ENCODE measurements at regions not wholly inside any gene's neighbourhood (a gene's known extent, or its start where the extent isn't known, plus 50 kb on each side); places are given as distances from the start of the nearest gene placed in this dataset.
"Not testable (repeated sequence)": the region's sequence is repeated elsewhere in the genome, so short reads cannot be mapped to it uniquely, and the experiment has no call there.

DNA sequence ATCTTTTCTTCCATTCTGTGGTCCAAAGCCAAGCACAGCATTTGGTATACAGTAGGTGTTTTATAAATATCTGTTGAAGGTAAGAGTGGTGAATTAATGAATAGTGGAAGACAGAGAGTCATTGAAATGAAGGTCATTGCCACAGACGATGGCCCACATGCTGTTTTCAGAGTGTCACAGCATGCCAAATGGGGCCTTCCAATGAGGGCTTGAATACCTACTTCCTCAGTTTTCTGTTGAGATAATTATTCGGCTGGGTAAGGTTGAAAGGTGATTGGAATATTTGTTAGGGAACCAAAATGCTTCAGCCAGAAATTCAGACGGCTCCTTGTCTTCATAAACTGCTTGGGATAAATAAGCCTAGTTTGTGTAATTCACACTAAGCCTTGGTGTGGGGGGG lies 205.3 kb upstream of the TBL1XR1 start:
- no peak overlapping the region for H3K27ac ChIP-seq
- no peak for DNase-seq
- no peaks in the 10 kb centered on the region for H3K36me3 ChIP-seq (ENCODE audit: low read depth, missing control alignments)
- no peaks in the 10 kb centered on the region for H3K4me1 ChIP-seq
- intact Hi-C loops (cut with DNase I; ENCODE audit: low total_unique reads) = no loop called here
- WGBS, 2 donors = 89 to 93% methylated on average over 3 of the region's 3 CpGs
- no peaks in the 10 kb centered on the region for H3K27me3 ChIP-seq
- H3K9me3 ChIP-seq = no peaks in the 10 kb centered on the region
- H3K4me3 ChIP-seq = no peak overlapping the region
- TF ChIP-seq, protein P1, sequence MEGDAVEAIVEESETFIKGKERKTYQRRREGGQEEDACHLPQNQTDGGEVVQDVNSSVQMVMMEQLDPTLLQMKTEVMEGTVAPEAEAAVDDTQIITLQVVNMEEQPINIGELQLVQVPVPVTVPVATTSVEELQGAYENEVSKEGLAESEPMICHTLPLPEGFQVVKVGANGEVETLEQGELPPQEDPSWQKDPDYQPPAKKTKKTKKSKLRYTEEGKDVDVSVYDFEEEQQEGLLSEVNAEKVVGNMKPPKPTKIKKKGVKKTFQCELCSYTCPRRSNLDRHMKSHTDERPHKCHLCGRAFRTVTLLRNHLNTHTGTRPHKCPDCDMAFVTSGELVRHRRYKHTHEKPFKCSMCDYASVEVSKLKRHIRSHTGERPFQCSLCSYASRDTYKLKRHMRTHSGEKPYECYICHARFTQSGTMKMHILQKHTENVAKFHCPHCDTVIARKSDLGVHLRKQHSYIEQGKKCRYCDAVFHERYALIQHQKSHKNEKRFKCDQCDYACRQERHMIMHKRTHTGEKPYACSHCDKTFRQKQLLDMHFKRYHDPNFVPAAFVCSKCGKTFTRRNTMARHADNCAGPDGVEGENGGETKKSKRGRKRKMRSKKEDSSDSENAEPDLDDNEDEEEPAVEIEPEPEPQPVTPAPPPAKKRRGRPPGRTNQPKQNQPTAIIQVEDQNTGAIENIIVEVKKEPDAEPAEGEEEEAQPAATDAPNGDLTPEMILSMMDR (IDR thresholded peaks at IDR 0.05) = no peak
- TF ChIP-seq POLR2A (IDR thresholded peaks at IDR 0.05) = no peak

DNA sequence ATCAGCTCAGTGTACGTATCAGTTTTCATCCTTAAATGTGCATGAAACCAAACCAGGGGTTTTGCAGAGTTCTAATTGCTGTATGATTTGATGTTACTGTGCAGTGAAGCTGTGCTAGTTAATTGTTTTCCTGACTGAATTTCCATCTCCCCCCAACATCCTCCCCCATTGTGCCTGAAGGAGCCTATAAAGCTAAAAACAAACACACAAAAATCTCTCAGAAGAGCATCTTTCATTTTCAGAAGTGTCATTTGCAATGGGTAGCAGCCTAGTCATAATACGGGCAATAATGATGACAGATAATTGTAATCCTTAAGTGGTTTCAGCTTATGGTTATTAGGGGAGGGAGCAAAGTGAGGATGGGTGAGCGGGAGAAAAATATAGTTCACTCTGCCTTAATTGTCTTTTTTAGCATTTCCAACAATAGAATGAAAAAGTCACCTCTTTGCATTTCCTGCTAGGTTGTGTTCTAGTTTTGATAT lies 207.9 kb upstream of the TBL1XR1 start:
- DNase-seq = no peak
- WGBS, 2 donors = 90 to 93% methylated on average over 3 of the region's 3 CpGs
- Histone ChIP-seq H3K4me3 (no peak overlapping the region), H3K27ac (no peak overlapping the region), H3K4me1 (no peaks in the 10 kb centered on the region), H3K9me3 (no peaks in the 10 kb centered on the region), H3K36me3 (ENCODE audit: low read depth, missing control alignments) (no peaks in the 10 kb centered on the region), H3K27me3 (no peaks in the 10 kb centered on the region)
- intact Hi-C loops (cut with DNase I; ENCODE audit: low total_unique reads) = no loop called here
- TF ChIP-seq, protein P1 (IDR thresholded peaks at IDR 0.05) = no peak
- no peak for TF ChIP-seq POLR2A (IDR thresholded peaks at IDR 0.05)

DNA sequence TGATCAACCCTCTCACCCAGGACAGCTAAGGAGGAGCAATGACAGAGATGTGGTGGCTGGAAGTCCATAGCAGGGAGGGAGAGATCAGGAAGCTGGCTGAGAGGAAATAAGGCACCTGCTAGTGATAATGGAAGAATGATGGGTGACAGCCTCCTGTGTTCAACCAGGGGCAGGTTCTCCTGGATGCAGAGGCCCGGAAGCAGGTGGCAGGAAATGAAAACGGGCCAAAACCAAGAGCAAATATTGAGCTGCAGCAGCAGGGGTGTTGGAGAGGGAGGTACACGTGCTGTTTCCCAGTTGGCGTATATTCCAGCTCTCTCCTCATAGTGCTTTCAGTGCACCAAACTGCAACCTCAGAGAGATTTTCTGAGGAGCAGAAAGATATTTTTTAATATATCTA lies 213.4 kb upstream of the TBL1XR1 start:
- no peak for DNase-seq
- H3K4me3 ChIP-seq = no peak overlapping the region
- TF ChIP-seq POLR2A (IDR thresholded peaks at IDR 0.05) = no peak
- TF ChIP-seq, protein P1 (IDR thresholded peaks at IDR 0.05) = no peak
- no peak overlapping the region for H3K27ac ChIP-seq
- no peaks in the 10 kb centered on the region for H3K36me3 ChIP-seq (ENCODE audit: low read depth, missing control alignments)
- peaks cover 7% of the 10 kb centered on the region for H3K4me1 ChIP-seq
- no peaks in the 10 kb centered on the region for H3K9me3 ChIP-seq
- no peaks in the 10 kb centered on the region for H3K27me3 ChIP-seq
- WGBS, 2 donors = 42 to 57% methylated on average over 4 of the region's 4 CpGs
- intact Hi-C loops (cut with DNase I; ENCODE audit: low total_unique reads) = no loop called here

DNA sequence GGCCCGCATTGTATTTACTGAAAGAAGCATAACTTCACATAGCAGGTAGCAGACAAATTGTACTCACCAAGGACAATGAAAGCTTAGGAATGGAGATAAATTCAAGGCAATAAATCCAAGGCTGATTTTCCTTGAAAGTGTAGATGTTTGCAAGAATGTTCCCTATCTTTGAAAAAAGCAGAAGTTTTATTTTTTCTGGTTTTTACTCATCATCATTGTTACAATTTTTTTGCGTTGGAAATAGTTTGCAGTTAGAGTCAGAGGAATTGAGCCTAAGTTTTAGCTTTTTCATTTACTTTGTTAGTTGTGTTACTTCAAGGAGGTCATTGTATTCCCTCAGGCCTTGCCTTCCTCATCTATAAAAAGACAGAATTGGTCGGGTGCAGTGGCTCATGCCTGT lies 213.9 kb upstream of the TBL1XR1 start:
- H3K27ac ChIP-seq = no peak overlapping the region
- H3K9me3 ChIP-seq = no peaks in the 10 kb centered on the region
- H3K4me1 ChIP-seq = peaks cover 7% of the 10 kb centered on the region
- DNase-seq = no peak
- H3K4me3 ChIP-seq = no peak overlapping the region
- intact Hi-C loops (cut with DNase I; ENCODE audit: low total_unique reads) = no loop called here
- H3K36me3 ChIP-seq (ENCODE audit: low read depth, missing control alignments) = no peaks in the 10 kb centered on the region
- WGBS, 2 donors = 41 to 44% methylated on average over 3 of the region's 3 CpGs
- H3K27me3 ChIP-seq = no peaks in the 10 kb centered on the region
- TF ChIP-seq, protein P1 (IDR thresholded peaks at IDR 0.05) = no peak
- TF ChIP-seq POLR2A (IDR thresholded peaks at IDR 0.05) = no peak

DNA sequence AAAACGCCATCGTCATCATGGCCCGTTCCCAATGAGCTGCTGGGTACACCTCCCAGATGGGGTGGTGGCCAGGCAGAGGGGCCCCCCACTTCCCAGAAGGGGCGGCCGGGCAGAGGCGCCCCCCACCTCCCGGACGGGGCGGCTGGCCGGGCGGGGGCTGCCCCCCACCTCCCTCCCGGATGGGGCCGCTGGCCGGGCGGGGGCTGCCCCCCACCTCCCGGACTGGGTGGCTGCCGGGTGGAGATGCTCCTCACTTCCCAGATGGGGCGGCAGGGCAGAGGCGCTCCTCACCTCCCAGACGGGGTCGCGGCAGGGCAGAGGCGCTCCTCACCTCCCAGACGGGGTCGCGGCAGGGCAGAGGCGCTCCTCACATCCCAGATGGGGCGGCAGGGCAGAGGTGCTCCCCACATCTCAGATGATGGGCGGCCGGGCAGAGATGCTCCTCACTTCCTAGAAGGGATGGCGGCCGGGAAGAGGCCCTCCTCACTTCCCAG lies 215.4 kb upstream of the TBL1XR1 start:
- H3K4me1 ChIP-seq; DNase-seq; H3K27ac ChIP-seq; H3K9me3 ChIP-seq; H3K36me3 ChIP-seq (ENCODE audit: low read depth, missing control alignments); intact Hi-C loops (cut with DNase I; ENCODE audit: low total_unique reads); H3K27me3 ChIP-seq; H3K4me3 ChIP-seq: not testable (repeated sequence)
- 90 to 97% methylated on average over 3 to 25 of the region's 32 CpGs for WGBS, 2 donors

All from testis (tissue), 2 donors.